ENCODE measurements at regions not wholly inside any gene's neighbourhood (a gene's known extent, or its start where the extent isn't known, plus 50 kb on each side); places are given as distances from the start of the nearest gene placed in this dataset.

GRCh38 chr9:89729954-89730530 is 125.2 kb downstream of the GADD45G start:
- ChIA-PET CTCF (no interaction called here), POLR2A (no interaction called here)
- no peak overlapping the region for H3K27ac Mint-ChIP-seq (ENCODE audit: unreplicated experiment)
- TF ChIP-seq, protein P1, sequence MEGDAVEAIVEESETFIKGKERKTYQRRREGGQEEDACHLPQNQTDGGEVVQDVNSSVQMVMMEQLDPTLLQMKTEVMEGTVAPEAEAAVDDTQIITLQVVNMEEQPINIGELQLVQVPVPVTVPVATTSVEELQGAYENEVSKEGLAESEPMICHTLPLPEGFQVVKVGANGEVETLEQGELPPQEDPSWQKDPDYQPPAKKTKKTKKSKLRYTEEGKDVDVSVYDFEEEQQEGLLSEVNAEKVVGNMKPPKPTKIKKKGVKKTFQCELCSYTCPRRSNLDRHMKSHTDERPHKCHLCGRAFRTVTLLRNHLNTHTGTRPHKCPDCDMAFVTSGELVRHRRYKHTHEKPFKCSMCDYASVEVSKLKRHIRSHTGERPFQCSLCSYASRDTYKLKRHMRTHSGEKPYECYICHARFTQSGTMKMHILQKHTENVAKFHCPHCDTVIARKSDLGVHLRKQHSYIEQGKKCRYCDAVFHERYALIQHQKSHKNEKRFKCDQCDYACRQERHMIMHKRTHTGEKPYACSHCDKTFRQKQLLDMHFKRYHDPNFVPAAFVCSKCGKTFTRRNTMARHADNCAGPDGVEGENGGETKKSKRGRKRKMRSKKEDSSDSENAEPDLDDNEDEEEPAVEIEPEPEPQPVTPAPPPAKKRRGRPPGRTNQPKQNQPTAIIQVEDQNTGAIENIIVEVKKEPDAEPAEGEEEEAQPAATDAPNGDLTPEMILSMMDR (IDR thresholded peaks at IDR 0.05; ENCODE audit: insufficient read depth in 1 of 2, low read depth in 1 of 2, low read length in 1 of 2, severe bottlenecking in 1 of 2, unreplicated experiment in 1 of 2), result no peak
- BruUV-seq (replicated peaks), result no TSS peak
- Histone ChIP-seq H3K36me3 (ENCODE audit: control insufficient read depth, insufficient read depth, low read length) (no peaks in the 10 kb centered on the region), H3K4me3 (ENCODE audit: low read depth, low read length) (no peak overlapping the region), H3K9me3 (no peaks in the 10 kb centered on the region), H3K27me3 (replicated peaks; ENCODE audit: control insufficient read depth, insufficient read depth, low read length) (no peaks in the 10 kb centered on the region), H3K4me1 (peaks cover 12% of the 10 kb centered on the region)
- H3K9me3 Mint-ChIP-seq (ENCODE audit: unreplicated experiment), result no peaks in the 10 kb centered on the region
- H3K36me3 Mint-ChIP-seq (ENCODE audit: insufficient read depth, unreplicated experiment), result no peaks in the 10 kb centered on the region
- H3K4me1 Mint-ChIP-seq (ENCODE audit: low read depth, unreplicated experiment), result no peaks in the 10 kb centered on the region
- intact Hi-C loops (cut with micrococcal nuclease; ENCODE audit: unreplicated experiment), result no loop called here
- no peak for DNase-seq
- H3K4me3 Mint-ChIP-seq (ENCODE audit: unreplicated experiment), result no peak overlapping the region
- H3K27me3 Mint-ChIP-seq (ENCODE audit: insufficient read depth, unreplicated experiment), result no peaks in the 10 kb centered on the region

DNA sequence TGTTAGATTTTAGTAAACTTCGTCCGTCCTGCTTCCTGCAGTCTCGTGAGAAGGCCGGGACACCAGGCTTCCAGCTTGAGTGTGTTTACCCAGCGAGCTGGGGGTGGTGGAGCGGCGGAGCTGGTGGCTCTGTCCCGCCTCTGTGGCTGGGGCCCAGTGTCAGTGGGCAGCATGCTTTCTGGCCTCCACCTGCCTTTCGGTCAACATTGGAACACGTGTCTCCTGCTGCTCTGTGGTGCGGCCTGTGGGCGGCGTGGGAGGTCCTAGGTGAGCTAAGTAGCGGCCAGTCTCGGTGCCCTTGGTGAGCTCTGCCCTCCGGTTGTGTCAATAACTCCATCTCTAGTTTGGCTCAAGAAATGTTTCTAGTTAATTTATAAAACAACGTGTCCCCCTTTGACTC is 125.9 kb downstream of the GADD45G start:
- ChIA-PET CTCF (no interaction called here), POLR2A (no interaction called here)
- Mint-ChIP-seq H3K36me3 (ENCODE audit: insufficient read depth, unreplicated experiment) (no peaks in the 10 kb centered on the region), H3K9me3 (ENCODE audit: unreplicated experiment) (no peaks in the 10 kb centered on the region), H3K4me1 (ENCODE audit: low read depth, unreplicated experiment) (no peaks in the 10 kb centered on the region), H3K27ac (ENCODE audit: unreplicated experiment) (no peak overlapping the region), H3K27me3 (ENCODE audit: insufficient read depth, unreplicated experiment) (no peaks in the 10 kb centered on the region), H3K4me3 (ENCODE audit: unreplicated experiment) (no peak overlapping the region)
- TF ChIP-seq, protein P1 (IDR thresholded peaks at IDR 0.05; ENCODE audit: insufficient read depth in 1 of 2, low read depth in 1 of 2, low read length in 1 of 2, severe bottlenecking in 1 of 2, unreplicated experiment in 1 of 2), result no peak
- Histone ChIP-seq H3K4me3 (ENCODE audit: low read depth, low read length) (no peak overlapping the region), H3K36me3 (ENCODE audit: control insufficient read depth, insufficient read depth, low read length) (no peaks in the 10 kb centered on the region), H3K27me3 (replicated peaks; ENCODE audit: control insufficient read depth, insufficient read depth, low read length) (no peaks in the 10 kb centered on the region), H3K9me3 (no peaks in the 10 kb centered on the region), H3K4me1 (peaks cover 12% of the 10 kb centered on the region)
- no TSS peak for BruUV-seq (replicated peaks)
- intact Hi-C loops (cut with micrococcal nuclease; ENCODE audit: unreplicated experiment), result no loop called here
- DNase-seq, result no peak

GRCh38 chr9:89731262-89732182 is 126.7 kb downstream of the GADD45G start:
- Mint-ChIP-seq H3K36me3 (ENCODE audit: insufficient read depth, unreplicated experiment) (no peaks in the 10 kb centered on the region), H3K27ac (ENCODE audit: unreplicated experiment) (no peak overlapping the region), H3K4me3 (ENCODE audit: unreplicated experiment) (no peak overlapping the region), H3K27me3 (ENCODE audit: insufficient read depth, unreplicated experiment) (no peaks in the 10 kb centered on the region), H3K4me1 (ENCODE audit: low read depth, unreplicated experiment) (no peaks in the 10 kb centered on the region), H3K9me3 (ENCODE audit: unreplicated experiment) (no peaks in the 10 kb centered on the region)
- ChIA-PET CTCF (no interaction called here), POLR2A (interaction anchor here (0.6 kb wide), 1 partner anchor 43 kb away, joined by 6 read pairs; no protein-coding TSS in a partner anchor)
- Histone ChIP-seq H3K4me3 (ENCODE audit: low read depth, low read length) (no peak overlapping the region), H3K36me3 (ENCODE audit: control insufficient read depth, insufficient read depth, low read length) (no peaks in the 10 kb centered on the region), H3K4me1 (peaks cover 12% of the 10 kb centered on the region), H3K27me3 (replicated peaks; ENCODE audit: control insufficient read depth, insufficient read depth, low read length) (no peaks in the 10 kb centered on the region), H3K9me3 (no peaks in the 10 kb centered on the region)
- intact Hi-C loops (cut with micrococcal nuclease; ENCODE audit: unreplicated experiment), result no loop called here
- BruUV-seq (replicated peaks), result no TSS peak
- TF ChIP-seq, protein P1 (IDR thresholded peaks at IDR 0.05; ENCODE audit: insufficient read depth in 1 of 2, low read depth in 1 of 2, low read length in 1 of 2, severe bottlenecking in 1 of 2, unreplicated experiment in 1 of 2), result no peak
- no peak for DNase-seq

Data from Caco-2 (cell line).